ENCODE measurements at regions not wholly inside any gene's neighbourhood (a gene's known extent, or its start where the extent isn't known, plus 50 kb on each side); places are given as distances from the start of the nearest gene placed in this dataset.
"Not testable (repeated sequence)": the region's sequence is repeated elsewhere in the genome, so short reads cannot be mapped to it uniquely, and the experiment has no call there.

DNA sequence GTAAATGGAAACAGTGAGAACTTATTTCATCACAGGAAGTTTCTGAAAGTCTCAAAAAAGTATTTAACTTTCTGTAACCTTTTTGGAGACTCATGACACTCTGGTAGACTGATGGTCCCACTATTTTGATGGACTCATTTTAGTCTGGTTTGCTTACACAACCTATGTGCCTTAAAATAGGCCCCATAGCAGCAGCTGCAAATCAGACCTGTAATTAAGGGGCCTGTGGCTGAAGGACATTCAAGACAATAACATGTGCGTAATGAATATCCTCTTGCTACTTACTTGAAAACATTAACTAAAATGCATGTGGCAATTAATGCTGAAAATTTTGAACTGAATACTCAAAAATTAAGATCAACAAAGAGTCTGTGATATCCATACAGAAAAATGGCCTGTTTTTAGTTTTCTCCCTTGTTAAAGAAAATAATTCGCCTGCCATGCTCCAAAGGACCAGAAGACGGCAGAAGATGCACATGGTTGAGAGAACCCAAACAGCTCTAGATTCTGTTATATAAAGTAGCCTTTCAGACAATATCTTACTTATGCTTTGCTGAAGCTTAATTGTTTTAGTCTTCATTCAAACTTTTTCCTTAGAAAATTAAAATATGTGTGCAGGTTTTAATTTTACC is 568.5 kb downstream of the KCNA4 start:
- Histone ChIP-seq H3K79me2 (no peaks in the 10 kb centered on the region), H3K4me1 (no peaks in the 10 kb centered on the region), H3K36me3 (ENCODE audit: control insufficient read depth, insufficient read depth, low read length) (no peaks in the 10 kb centered on the region), H3K9me3 (ENCODE audit: control insufficient read depth, low read length) (no peaks in the 10 kb centered on the region), H3K4me2 (ENCODE audit: low read length) (no peak overlapping the region), H3K4me3 (ENCODE audit: low read depth, low read length) (no peak overlapping the region), H2AFZ (no peak overlapping the region), H3K9ac (no peak overlapping the region), H3K27me3 (ENCODE audit: control insufficient read depth, insufficient read depth, low read length) (no peaks in the 10 kb centered on the region), H3K27ac (no peak overlapping the region)
- TF ChIP-seq, protein P1, sequence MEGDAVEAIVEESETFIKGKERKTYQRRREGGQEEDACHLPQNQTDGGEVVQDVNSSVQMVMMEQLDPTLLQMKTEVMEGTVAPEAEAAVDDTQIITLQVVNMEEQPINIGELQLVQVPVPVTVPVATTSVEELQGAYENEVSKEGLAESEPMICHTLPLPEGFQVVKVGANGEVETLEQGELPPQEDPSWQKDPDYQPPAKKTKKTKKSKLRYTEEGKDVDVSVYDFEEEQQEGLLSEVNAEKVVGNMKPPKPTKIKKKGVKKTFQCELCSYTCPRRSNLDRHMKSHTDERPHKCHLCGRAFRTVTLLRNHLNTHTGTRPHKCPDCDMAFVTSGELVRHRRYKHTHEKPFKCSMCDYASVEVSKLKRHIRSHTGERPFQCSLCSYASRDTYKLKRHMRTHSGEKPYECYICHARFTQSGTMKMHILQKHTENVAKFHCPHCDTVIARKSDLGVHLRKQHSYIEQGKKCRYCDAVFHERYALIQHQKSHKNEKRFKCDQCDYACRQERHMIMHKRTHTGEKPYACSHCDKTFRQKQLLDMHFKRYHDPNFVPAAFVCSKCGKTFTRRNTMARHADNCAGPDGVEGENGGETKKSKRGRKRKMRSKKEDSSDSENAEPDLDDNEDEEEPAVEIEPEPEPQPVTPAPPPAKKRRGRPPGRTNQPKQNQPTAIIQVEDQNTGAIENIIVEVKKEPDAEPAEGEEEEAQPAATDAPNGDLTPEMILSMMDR (IDR thresholded peaks at IDR 0.05): no peak

DNA sequence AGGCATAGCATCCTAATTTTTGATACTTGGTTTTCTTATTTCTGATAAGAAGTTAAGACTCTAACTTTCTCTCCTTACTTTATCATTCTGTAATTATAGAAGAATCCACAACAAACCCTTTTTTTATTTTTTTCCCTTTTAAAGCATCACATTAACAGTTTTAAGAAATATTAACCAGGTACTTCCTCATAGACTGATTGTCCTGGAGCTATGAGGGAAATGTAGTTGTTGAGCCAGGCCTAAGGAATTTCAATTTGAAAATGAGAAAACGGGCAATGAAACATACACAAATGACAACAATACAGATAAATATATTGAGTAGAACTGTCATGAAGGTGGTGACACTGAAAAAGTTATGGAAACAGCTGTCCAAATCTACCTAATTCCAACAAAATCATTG is 569.0 kb downstream of the KCNA4 start:
- TF ChIP-seq, protein P1 (IDR thresholded peaks at IDR 0.05): no peak
- H3K9ac ChIP-seq: no peak overlapping the region
- H3K4me3 ChIP-seq (ENCODE audit: low read depth, low read length): no peak overlapping the region
- no peaks in the 10 kb centered on the region for H3K4me1 ChIP-seq
- no peak overlapping the region for H3K27ac ChIP-seq
- H2AFZ ChIP-seq: no peak overlapping the region
- no peaks in the 10 kb centered on the region for H3K79me2 ChIP-seq
- no peaks in the 10 kb centered on the region for H3K27me3 ChIP-seq (ENCODE audit: control insufficient read depth, insufficient read depth, low read length)
- no peaks in the 10 kb centered on the region for H3K9me3 ChIP-seq (ENCODE audit: control insufficient read depth, low read length)
- no peak overlapping the region for H3K4me2 ChIP-seq (ENCODE audit: low read length)
- H3K36me3 ChIP-seq (ENCODE audit: control insufficient read depth, insufficient read depth, low read length): no peaks in the 10 kb centered on the region

DNA sequence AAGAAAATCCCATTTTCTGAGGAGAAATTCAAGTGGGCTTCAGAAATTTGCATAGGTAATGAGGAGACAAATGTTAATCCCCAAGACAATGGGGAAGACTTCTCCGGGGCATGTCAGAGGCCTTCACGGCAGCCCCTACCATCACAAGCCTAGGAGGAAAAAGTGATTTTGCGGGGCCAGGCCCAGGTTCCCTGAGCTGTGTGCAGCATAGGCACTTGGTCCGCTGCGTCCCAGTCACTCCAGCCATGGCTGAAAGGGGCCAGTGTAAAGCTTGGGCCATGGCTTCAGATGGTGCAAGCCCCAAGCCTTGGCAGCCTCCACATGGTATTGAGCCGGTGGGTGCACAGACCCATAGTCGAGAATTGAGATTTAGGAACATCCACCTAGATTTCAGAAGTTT is 570.7 kb downstream of the KCNA4 start:
- Histone ChIP-seq H3K4me1 (no peaks in the 10 kb centered on the region), H2AFZ (no peak overlapping the region), H3K9me3 (ENCODE audit: control insufficient read depth, low read length) (no peaks in the 10 kb centered on the region), H3K27me3 (ENCODE audit: control insufficient read depth, insufficient read depth, low read length) (no peaks in the 10 kb centered on the region), H3K27ac (no peak overlapping the region), H3K4me2 (ENCODE audit: low read length) (no peak overlapping the region), H3K36me3 (ENCODE audit: control insufficient read depth, insufficient read depth, low read length) (no peaks in the 10 kb centered on the region), H3K9ac (no peak overlapping the region), H3K4me3 (ENCODE audit: low read depth, low read length) (no peak overlapping the region), H3K79me2 (no peaks in the 10 kb centered on the region)
- TF ChIP-seq, protein P1 (IDR thresholded peaks at IDR 0.05): no peak

DNA sequence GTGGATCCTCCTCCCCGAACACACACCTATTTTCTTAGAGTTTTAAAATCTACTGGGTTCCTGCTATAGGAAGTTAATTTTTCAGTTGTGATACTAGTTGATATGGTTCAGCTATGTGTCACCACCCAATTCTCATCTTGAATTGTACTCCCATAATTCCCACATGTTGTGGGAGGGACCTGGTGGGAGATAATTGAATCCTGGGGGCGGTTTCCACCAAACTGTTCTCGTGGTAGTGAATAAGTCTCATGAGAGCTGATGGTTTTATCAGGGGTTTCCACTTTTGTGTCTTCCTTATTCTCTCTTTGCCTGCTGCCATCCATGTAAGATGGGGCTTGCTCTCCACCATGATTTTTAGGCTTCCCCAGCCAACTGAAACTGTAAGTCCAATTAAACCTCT is 571.6 kb downstream of the KCNA4 start:
- H3K79me2 ChIP-seq; H3K4me1 ChIP-seq; H2AFZ ChIP-seq; H3K9me3 ChIP-seq (ENCODE audit: control insufficient read depth, low read length); H3K36me3 ChIP-seq (ENCODE audit: control insufficient read depth, insufficient read depth, low read length); H3K4me2 ChIP-seq (ENCODE audit: low read length); H3K4me3 ChIP-seq (ENCODE audit: low read depth, low read length); H3K27ac ChIP-seq; H3K9ac ChIP-seq; H3K27me3 ChIP-seq (ENCODE audit: control insufficient read depth, insufficient read depth, low read length): not testable (repeated sequence)

DNA sequence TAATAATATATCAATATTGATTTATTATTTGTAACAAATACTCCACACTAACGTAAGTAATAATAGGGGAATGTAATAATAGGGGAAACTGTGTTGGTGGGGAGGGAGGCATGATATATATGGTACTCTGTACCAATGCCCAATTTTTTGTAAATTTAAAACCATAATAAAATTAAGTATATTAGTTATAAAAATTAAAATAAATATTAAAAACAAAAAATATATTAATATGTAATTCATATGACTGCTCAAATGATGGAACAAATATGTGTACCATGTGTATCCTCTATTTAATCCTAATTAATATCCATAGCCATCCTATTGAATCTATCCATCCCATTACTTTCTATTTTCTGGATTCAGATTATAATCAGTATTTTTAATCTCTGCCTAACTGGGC is 578.0 kb downstream of the KCNA4 start:
- Histone ChIP-seq H3K9ac (no peak overlapping the region), H3K79me2 (no peaks in the 10 kb centered on the region), H3K4me1 (no peaks in the 10 kb centered on the region), H3K27ac (no peak overlapping the region), H3K4me2 (ENCODE audit: low read length) (no peak overlapping the region), H3K4me3 (ENCODE audit: low read depth, low read length) (no peak overlapping the region), H2AFZ (no peak overlapping the region), H3K27me3 (ENCODE audit: control insufficient read depth, insufficient read depth, low read length) (no peaks in the 10 kb centered on the region), H3K9me3 (ENCODE audit: control insufficient read depth, low read length) (no peaks in the 10 kb centered on the region), H3K36me3 (ENCODE audit: control insufficient read depth, insufficient read depth, low read length) (no peaks in the 10 kb centered on the region)
- TF ChIP-seq, protein P1 (IDR thresholded peaks at IDR 0.05): no peak

Data from parathyroid adenoma (tissue), 2 donors.